Esophagus muscularis mucosa (tissue), 4 donors: ENCODE measurements at regions not wholly inside any gene's neighbourhood (a gene's known extent, or its start where the extent isn't known, plus 50 kb on each side); places are given as distances from the start of the nearest gene placed in this dataset.

Source experiments
- CTCF ChIP-seq, 3 experiments: fragments of 200-600 bp in 2 of 3; fragments of 450-650 bp in 1 of 3; sonication (generic) in 2 of 3; IDR thresholded peaks; one replicate each; pipeline ENCODE4 v1.5.1; 2017 to 2019; ENCODE audit warnings: antibody characterized with exemption in 3 of 3, mild to moderate bottlenecking in 2 of 3, moderate library complexity in 1 of 3
- EP300 ChIP-seq: sonication (generic); formaldehyde crosslinking; IDR thresholded peaks from one replicate; pipeline ENCODE4 v1.6.1; 2017; ENCODE audit warnings: antibody characterized with exemption
- POLR2A ChIP-seq: fragments of 450-650 bp; IDR thresholded peaks from one replicate; pipeline ENCODE4 v1.6.1; 2017; ENCODE audit warnings: antibody characterized with exemption, moderate library complexity, mild to moderate bottlenecking, low read depth
- POLR2AphosphoS5 ChIP-seq, 2 donors: sonication (generic); formaldehyde crosslinking; IDR thresholded peaks; one replicate each; pipeline ENCODE4 v1.6.1; 2017; ENCODE audit warnings: antibody characterized with exemption in 2 of 2

GRCh38 chr3:83938491-83938890 lies 1020.3 kb upstream of the CADM2 start:
- no peak for TF ChIP-seq POLR2A
- TF ChIP-seq CTCF (IDR thresholded peaks at IDR 0.05): no peak
- no peak for TF ChIP-seq POLR2AphosphoS5 (IDR thresholded peaks at IDR 0.05)
- TF ChIP-seq EP300: no peak
